ENCODE measurements at regions not wholly inside any gene's neighbourhood (a gene's known extent, or its start where the extent isn't known, plus 50 kb on each side); places are given as distances from the start of the nearest gene placed in this dataset.
"Not testable (repeated sequence)": the region's sequence is repeated elsewhere in the genome, so short reads cannot be mapped to it uniquely, and the experiment has no call there.

DNA sequence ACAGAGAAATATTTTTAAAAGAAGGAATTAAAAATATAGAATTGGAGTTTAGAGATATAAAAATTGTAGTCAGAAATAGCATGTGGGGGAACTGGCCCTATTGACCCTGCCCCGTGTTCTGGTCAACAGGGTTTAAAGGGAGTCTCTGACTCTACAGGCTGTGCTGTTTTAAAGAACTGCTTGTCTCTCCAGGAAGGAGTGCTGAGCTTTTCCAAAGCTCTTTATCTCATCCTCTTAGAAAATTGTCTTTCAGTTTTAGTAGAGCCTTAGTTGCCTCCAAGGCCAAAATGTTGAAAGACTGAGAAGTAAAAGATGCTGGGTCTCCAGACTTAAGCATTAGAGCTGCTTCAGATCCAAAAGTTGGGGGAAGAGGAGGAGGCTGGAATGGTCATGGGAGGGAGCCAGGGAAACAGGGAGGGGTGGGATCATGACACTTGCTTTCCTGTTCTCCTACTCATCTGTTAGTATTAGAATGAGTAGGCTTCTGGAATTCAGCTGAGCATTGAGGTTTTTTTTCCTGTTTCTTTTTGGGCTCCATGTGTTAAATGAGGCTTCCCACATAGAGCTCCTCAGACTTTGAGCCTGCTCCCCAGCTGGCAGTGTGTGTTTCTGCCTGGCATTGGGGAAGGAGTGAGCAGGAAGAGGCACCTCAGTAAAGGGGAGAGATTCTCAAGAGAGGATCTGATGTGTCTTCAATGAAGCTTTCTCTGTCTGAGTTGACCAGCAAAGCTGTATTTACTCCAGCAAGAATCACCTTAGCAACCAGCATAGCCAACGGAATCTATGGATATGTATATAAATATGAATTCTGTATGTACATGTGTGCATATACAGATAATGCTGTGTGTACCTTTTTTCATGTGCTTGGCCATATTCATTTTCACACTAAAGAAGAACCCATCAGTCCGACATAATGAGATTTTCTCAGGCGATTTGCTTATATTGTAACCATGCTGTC, 186.8 kb upstream of the FBXO11 start:
- no peak for DNase-seq (ENCODE audit: extremely low read depth in 1 of 11, low read depth in 9 of 11, low spot score in 4 of 11)

DNA sequence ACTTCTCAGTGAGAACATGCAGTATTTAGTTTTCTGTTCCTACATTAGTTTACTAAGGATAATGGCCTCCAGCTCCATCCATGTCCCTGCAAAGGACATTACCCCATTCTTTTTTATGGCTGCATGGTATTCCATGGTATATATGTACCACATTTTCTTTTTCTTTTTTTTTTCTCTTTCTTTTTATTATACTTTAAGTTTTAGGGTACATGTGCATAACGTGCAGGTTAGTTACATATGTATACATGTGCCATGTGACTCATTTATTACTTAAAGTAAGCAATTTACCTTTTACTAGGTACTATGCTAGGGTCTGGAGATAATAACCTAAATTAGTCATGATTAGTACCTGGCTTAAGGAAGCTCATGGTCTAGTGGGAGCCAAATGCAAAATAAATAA, 190.5 kb upstream of the FBXO11 start:
- not testable (repeated sequence) for DNase-seq (ENCODE audit: extremely low read depth in 1 of 11, low read depth in 9 of 11, low spot score in 4 of 11)

DNA sequence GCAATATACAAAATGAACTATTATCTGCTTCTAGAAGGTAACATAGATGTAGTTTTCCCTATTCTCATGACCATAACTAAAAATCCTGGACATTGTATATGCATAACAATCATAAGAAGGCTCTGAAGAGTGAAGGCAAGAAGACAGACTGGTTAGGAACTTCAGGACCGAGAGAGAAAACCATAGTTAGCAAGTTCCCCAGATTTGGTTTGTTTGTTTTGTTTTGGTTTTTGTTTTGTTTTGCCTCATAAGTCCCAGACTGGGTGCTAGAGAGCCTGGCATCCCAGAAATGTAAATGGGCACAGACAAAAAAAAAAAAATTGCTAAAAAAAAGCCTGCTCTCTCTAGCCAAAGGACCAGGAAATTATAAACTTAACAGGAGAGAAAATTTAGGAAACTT, 192.2 kb upstream of the FBXO11 start:
- DNase-seq (ENCODE audit: extremely low read depth in 1 of 11, low read depth in 9 of 11, low spot score in 4 of 11) = no peak

DNA sequence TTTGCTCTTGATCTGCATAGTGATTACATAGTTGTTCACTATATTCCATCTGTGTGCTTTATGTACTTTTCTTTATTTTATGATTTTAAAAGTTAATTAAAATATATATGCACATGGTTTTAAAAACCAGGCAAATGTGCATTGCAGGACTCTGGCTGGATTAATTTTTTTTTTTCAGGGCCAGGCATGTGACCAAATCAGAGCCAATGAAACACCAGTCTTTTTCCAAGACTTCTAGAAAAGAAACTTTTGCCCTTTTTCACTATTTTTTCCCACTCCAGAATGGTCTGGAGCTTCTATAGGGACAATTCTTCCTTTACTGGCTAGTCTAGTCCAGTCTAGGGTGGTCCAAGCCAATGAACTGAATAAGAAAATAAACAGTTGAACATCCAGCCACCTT, 198.1 kb upstream of the FBXO11 start:
- DNase-seq (ENCODE audit: extremely low read depth in 1 of 11, low read depth in 9 of 11, low spot score in 4 of 11) = no peak

DNA sequence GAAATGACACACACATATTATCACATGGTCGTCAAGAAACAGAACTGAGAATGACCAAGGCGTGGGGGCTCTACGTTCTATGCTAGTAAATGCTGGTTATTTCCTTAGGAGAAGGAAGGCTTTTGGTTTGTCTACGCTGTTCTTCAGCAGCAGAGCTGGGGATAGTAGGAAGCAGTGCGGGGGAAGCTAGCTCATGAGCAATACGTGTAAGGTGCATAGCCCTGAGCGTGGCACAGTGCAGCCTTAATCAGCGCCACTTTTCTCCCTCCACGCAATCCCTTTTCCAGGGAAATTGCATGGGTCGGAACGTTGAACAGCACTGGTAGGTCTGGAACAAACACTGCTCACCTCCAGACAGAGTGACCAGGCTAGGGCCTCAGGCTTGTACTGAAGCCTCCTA, 199.6 kb upstream of the FBXO11 start:
- no peak for DNase-seq (ENCODE audit: extremely low read depth in 1 of 11, low read depth in 9 of 11, low spot score in 4 of 11)

DNA sequence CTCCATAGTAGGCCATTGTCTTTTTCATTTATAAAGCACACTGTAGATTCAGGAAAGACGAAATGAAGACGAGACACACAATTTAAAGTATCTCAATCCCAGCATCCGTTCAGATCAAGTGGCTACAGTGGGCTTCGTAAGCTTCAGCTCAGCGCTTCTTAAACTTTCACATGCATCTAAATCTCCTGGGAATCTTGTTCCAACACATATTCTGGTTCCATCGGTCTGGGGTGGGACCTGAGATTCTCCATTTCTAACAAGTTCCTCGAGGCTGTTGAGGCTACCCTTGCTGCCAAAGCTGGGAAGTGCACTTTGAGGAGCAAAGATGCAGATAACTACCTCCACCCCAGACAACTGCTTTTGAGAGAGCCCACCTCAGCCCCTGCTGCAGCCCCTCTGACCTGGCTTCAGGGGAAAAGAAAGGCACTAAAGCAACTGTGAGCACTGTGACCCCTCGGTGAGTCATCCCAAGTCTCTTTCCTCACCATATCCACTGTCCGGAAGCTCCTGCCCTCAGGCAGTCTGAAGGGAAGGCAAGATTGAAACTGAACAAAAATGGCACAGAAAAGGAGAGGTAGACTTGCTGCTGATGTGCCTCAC, 201.1 kb upstream of the FBXO11 start:
- no peak for DNase-seq (ENCODE audit: extremely low read depth in 1 of 11, low read depth in 9 of 11, low spot score in 4 of 11)

DNA sequence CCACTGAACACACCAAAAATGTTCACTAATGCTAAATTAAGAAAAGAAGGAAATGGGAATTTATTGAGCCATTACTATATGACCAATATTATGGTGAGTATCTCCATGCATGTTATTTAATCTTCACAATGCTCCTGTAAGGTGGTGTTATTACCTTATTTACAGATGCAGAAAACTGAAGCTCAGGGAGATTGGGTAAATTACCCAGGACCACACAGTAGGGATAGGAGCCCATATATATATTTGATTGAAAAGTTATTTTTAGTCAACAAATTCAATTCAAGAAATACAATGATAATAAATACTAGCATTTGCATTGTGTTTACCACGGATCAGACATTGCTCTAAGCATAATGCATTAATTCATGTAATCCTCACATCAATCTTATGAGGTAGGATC, 202.2 kb upstream of the FBXO11 start:
- no peak for DNase-seq (ENCODE audit: extremely low read depth in 1 of 11, low read depth in 9 of 11, low spot score in 4 of 11)

DNA sequence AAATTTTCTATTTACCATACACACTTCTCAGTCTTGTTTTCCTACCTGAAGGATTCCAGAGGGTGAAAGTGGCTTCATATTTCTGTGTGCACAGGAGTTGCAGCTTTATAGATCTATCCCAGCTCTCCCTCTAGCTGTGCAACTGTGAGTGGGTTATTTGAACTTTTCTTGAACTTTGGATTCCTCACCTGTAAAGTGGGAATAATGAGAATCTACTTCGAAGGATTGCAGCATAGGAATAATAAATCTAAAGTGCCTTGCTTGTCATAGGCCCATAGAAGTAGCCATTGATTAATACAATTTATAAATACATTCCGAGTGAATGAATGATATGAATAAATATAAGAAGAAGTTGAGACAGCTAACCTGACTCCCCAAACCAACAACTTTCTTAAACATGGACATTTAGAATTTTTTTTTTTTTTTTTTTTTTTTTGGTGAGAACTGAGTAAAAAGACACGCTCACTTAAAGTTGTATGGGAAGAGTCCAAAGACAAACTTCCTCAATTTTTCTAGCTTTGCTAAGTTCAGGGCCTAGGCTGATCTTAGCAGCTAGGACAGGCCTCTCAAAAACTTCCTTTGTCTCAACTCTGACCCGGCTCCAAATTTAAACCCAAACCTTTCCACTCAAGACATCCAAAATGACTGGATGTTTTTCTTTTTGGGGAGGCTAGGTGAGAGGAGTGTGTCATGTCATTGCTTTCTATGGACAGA, 203.3 kb upstream of the FBXO11 start:
- no peak for DNase-seq (ENCODE audit: extremely low read depth in 1 of 11, low read depth in 9 of 11, low spot score in 4 of 11)

DNA sequence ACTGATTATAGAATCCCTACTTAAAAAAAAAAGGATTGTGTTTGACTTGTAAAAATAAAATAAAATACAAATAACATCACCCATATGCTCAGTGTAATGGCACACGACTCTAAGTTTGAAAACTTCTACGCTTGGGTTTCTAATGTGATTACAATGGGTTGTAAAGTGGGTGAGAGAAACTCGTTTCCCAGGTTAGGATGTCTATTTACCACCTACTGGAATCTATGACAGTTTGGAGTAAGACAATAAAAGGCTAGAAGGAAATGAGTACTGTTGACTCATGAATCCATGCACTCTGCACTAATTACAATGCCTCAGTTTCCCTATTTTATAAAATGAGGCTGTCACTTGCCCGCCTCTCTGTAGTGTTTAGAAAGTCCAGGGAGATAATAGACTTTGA, 204.0 kb upstream of the FOXN2 start:
- DNase-seq (ENCODE audit: extremely low read depth in 1 of 11, low read depth in 9 of 11, low spot score in 4 of 11) = no peak

DNA sequence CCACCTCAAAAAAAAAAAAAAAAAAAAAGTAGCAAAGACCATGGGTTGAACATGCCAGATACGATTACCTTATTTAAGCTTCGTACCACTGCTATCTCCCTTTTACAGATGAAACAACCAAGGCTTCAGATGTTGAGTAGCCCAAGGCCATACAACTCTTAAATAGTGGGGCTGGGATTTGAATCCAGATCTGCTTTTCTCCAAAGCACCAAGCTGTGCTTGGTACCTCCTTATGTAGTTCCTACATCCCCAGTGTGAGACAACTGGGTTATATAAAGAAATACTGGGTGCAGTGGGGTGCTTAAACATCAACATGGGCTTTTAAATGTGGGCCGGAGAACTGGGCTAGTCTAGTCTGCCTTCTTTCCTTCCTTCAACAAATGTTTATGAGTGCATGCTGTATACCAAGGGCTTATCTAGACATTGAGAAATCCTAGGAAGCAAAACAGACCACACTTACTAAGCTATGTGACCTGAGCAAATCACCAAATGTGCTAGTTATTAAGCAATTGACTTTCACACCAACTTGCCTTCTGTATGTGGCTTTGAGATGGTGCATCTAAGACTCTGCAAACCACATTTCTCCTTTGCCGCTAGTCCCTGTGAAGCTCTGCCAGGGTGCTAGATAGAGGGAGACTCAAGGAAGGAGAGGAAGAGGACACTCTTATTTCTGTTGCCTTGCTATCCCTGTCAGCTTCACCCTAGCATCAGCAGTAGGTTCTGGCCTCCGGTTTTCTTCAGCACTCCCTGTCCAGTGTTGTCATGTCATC, 201.4 kb upstream of the FOXN2 start:
- no peak for DNase-seq (ENCODE audit: extremely low read depth in 1 of 11, low read depth in 9 of 11, low spot score in 4 of 11)

DNA sequence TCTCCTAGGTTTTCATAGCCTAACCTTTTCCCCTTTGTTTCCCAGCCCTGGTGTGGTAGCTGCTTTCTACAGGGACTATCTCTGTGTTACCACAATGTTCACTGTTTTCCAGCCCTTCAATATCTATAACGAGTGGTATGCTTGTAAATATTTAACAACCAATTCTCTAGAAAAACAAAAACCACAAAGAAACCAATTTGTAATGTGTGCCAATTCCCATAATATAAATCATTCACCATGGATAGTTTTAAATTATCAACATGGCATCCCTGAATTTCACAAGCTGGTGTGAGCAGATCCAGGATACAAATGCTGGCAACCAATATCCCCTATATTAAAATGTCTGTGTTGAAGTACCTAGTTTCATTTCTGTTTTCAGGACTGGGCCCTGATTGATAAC, 200.7 kb upstream of the FOXN2 start:
- DNase-seq (ENCODE audit: extremely low read depth in 1 of 11, low read depth in 9 of 11, low spot score in 4 of 11) = no peak

DNA sequence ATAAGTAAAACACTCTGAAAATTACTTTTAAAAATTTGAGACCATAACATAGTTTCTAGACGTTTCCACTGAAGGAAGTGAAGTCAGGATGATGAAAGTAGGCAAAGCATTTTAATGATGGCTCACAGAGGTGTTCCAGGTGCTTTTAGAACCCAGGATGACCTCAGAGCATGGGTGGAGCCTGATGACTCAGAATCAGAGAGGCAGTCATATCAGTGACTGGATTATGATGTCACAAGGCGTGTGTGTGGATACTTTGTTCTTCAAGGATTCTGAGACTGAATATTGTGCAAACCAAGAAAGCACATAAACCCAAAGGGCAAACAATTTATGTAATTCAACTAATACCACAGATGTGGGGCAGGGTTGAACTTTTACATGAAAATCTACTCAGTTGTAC, 200.2 kb upstream of the FOXN2 start:
- no peak for DNase-seq (ENCODE audit: extremely low read depth in 1 of 11, low read depth in 9 of 11, low spot score in 4 of 11)

DNA sequence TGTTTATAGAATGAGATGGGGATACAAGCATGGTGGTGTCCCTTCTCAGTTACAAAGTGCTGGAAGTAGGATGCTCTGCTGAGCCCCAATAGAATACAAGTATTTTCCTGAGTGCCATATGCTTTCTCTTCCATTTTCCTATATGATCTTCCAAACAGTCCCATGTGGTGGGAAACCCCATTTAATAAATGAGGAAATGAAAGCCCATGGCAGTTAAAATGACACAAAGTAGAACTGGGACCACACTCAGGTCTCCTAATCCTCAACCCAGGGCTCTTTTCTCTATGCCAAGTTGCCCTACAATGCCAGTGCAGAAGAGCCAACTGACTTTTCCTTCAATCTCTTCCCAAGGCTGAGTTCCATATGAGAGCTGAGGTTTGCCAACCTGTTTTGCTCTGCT, 198.0 kb upstream of the FOXN2 start:
- no peak for DNase-seq (ENCODE audit: extremely low read depth in 1 of 11, low read depth in 9 of 11, low spot score in 4 of 11)

DNA sequence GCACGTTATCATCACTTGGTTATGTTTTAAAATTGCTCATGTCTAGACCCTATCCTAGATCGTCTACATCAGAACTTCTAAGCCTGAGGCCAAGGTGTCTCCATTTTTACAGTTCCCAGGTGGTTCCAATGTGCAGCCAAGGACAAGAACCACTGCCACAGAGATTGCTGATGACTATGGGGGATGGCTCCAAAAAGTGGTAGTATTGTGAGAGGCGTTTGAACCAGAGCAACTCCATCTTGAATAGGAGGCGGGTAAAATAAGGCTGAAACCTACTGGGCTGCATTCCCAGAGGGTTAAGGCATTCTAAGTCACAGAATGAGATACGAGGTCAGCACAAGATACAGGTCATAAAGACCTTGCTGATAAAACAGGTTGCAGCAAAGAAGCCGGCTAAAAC, 195.6 kb upstream of the FOXN2 start:
- no peak for DNase-seq (ENCODE audit: extremely low read depth in 1 of 11, low read depth in 9 of 11, low spot score in 4 of 11)

DNA sequence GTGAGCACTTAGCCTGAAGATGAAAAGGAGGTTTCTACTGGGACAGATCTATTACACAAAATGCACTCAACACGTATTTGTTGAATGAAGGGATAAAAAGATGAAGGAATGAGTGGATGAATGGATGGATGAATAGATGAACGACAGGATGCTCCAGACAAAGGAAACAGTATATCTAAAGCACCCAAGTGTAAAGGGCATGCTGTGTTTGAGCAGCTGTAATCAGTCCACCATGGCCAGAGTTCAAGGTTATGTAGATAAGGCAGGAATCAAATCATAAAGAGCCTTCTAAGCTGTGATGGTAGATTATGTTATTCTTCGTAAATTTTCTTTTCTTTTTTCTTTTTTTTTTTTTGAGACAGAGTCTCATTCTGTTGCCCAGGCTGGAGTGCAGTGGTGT, 194.4 kb upstream of the FOXN2 start:
- DNase-seq (ENCODE audit: extremely low read depth in 1 of 11, low read depth in 9 of 11, low spot score in 4 of 11) = no peak

DNA sequence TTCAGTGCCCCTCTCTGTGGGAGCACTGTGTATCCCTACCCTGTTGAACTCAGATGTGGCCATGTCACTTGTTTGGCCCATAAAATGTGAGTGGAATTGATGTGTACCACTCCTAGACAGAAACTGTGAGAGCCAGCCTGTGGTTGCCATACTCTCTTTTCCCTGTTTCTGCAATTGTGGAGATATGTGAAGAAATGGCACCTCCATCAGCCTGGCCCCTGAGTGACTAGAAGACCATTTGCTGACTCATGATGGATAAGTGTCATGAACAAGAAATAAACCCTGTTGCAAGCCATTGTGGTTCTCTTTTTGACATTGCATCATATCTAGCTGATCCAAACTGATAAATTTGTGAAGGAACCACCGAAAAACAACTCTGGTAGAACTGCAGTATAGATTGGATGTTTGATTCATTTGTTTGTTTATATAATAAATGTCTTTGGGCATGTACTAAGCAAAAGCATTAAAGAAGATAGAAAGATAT, 193.7 kb upstream of the FOXN2 start:
- no peak for DNase-seq (ENCODE audit: extremely low read depth in 1 of 11, low read depth in 9 of 11, low spot score in 4 of 11)

DNA sequence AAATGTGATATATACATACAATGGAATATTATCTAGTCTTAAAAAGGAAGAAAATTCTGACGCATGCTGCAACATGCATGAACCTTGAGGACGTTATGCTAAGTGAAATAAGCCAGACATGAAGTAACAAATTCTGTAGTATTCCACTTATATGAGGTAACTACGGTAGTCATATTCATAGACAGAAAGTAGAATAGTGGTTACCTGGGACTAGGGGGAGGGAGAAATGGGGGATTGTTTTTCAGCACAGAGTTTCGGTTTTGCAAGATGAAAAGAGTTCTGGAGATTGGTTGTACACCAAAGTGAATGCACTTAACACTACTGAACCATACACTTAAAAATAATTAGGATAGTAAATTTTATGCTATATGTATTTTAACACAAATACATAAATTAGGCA, 192.3 kb upstream of the FOXN2 start:
- DNase-seq (ENCODE audit: extremely low read depth in 1 of 11, low read depth in 9 of 11, low spot score in 4 of 11) = no peak

DNA sequence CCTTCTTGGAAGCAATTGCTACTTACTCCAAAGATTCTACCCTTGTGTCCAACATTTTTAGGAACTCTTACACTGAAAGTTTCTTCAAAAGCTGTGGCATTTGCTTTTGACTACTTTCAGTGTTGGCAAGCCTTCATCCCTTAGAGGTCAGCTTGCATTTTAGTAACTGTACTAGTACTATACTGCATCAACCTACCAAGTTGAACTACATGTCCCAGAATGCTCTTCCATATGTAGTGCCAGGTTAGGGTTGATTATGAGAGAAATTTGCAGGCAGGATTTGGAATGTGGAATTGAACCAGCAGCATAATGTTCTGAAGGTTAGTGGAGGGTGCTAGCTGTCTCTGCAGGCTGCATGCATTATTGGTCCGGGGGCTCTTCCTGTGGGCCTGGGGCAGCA, 189.9 kb upstream of the FOXN2 start:
- no peak for DNase-seq (ENCODE audit: extremely low read depth in 1 of 11, low read depth in 9 of 11, low spot score in 4 of 11)

DNA sequence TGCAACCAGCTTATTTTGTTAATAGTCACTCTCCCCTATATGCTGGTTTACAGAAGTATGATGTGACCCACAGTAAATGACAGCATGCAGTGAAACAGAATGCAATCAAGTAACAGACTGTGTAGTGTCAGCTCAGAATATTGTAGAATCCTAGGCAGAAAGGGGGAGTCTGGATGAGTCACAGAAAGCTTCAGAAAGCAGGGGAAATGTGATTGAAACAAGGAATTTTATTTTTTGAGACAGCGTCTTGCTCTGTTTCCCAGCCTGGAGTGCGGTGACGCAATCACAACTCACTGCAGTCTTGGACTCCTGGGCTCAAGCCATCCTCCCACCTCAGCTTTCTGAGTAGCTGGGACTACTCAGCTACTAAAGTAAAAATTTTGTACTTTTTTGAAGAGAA, 188.3 kb upstream of the FOXN2 start:
- DNase-seq (ENCODE audit: extremely low read depth in 1 of 11, low read depth in 9 of 11, low spot score in 4 of 11) = no peak
